BLaER1 (cell line): ENCODE measurements at regions not wholly inside any gene's neighbourhood (a gene's known extent, or its start where the extent isn't known, plus 50 kb on each side); places are given as distances from the start of the nearest gene placed in this dataset.

Experiments
- H3K27ac ChIP-seq: shearing (Covaris generic); formaldehyde crosslinking; 2 replicates; pipeline ENCODE4 v1.8.1; 2022
- H3K27me3 ChIP-seq: shearing (Covaris generic); formaldehyde crosslinking; 2 replicates; pipeline ENCODE4 v1.8.1; 2022
- H3K36me3 ChIP-seq: shearing (Covaris generic); formaldehyde crosslinking; 2 replicates; pipeline ENCODE4 v1.8.1; 2022
- H3K4me1 ChIP-seq: shearing (Covaris generic); formaldehyde crosslinking; 2 replicates; pipeline ENCODE4 v1.8.1; 2022
- H3K4me2 ChIP-seq: shearing (Covaris generic); formaldehyde crosslinking; 2 replicates; pipeline ENCODE4 v1.8.1; 2022
- H3K4me3 ChIP-seq: shearing (Covaris generic); formaldehyde crosslinking; 2 replicates; pipeline ENCODE4 v1.8.1; 2022
- H3K9ac ChIP-seq: shearing (Covaris generic); formaldehyde crosslinking; 2 replicates; pipeline ENCODE4 v1.8.1; 2022
- H3K9me3 ChIP-seq: shearing (Covaris generic); formaldehyde crosslinking; 2 replicates; pipeline ENCODE4 v1.8.1; 2022
- H4K20me1 ChIP-seq: shearing (Covaris generic); formaldehyde crosslinking; 2 replicates; pipeline ENCODE4 v1.8.1; 2022
- Cebpa-rat ChIP-seq: shearing (Covaris generic); IDR thresholded peaks from 2 replicates; pipeline ENCODE4 v1.8.1; 2022

GRCh38 chr1:165039996-165040395, 316.5 kb downstream of the LMX1A start:
- no peaks in the 10 kb centered on the region for H3K9me3 ChIP-seq
- H3K27ac ChIP-seq: no peak overlapping the region
- no peaks in the 10 kb centered on the region for H3K27me3 ChIP-seq
- no peaks in the 10 kb centered on the region for H3K4me1 ChIP-seq
- no peak overlapping the region for H3K9ac ChIP-seq
- no peak for TF ChIP-seq Cebpa-rat
- no peaks in the 10 kb centered on the region for H4K20me1 ChIP-seq
- no peak overlapping the region for H3K4me2 ChIP-seq
- no peak overlapping the region for H3K4me3 ChIP-seq
- H3K36me3 ChIP-seq: no peaks in the 10 kb centered on the region

GRCh38 chr1:165036403-165036802, 320.1 kb downstream of the LMX1A start:
- no peaks in the 10 kb centered on the region for H3K36me3 ChIP-seq
- no peak overlapping the region for H3K4me3 ChIP-seq
- H3K4me2 ChIP-seq: no peak overlapping the region
- TF ChIP-seq Cebpa-rat: no peak
- no peak overlapping the region for H3K9ac ChIP-seq
- H3K9me3 ChIP-seq: no peaks in the 10 kb centered on the region
- H3K27me3 ChIP-seq: no peaks in the 10 kb centered on the region
- H3K27ac ChIP-seq: no peak overlapping the region
- H3K4me1 ChIP-seq: no peaks in the 10 kb centered on the region
- H4K20me1 ChIP-seq: no peaks in the 10 kb centered on the region

- Histone ChIP-seq H4K20me1 (no peaks in the 10 kb centered on the region), H3K4me2 (no peak overlapping the region), H3K4me3 (no peak overlapping the region), H3K27ac (no peak overlapping the region), H3K4me1 (no peaks in the 10 kb centered on the region), H3K36me3 (no peaks in the 10 kb centered on the region), H3K9me3 (no peaks in the 10 kb centered on the region), H3K27me3 (no peaks in the 10 kb centered on the region), H3K9ac (no peak overlapping the region)
- TF ChIP-seq Cebpa-rat: no peak
Observed at GRCh38 chr1:165034136-165034809, 322.2 kb downstream of the LMX1A start.

- H3K4me2 ChIP-seq: no peak overlapping the region
- no peaks in the 10 kb centered on the region for H3K27me3 ChIP-seq
- H3K4me1 ChIP-seq: no peaks in the 10 kb centered on the region
- no peak for TF ChIP-seq Cebpa-rat
- no peak overlapping the region for H3K4me3 ChIP-seq
- H4K20me1 ChIP-seq: no peaks in the 10 kb centered on the region
- no peaks in the 10 kb centered on the region for H3K9me3 ChIP-seq
- H3K9ac ChIP-seq: no peak overlapping the region
- H3K36me3 ChIP-seq: no peaks in the 10 kb centered on the region
- H3K27ac ChIP-seq: no peak overlapping the region
Observed at GRCh38 chr1:165031001-165031400, 325.5 kb downstream of the LMX1A start.

- Histone ChIP-seq H3K4me2 (no peak overlapping the region), H3K9ac (no peak overlapping the region), H3K27ac (no peak overlapping the region), H3K27me3 (no peaks in the 10 kb centered on the region), H3K4me3 (no peak overlapping the region), H4K20me1 (no peaks in the 10 kb centered on the region), H3K36me3 (no peaks in the 10 kb centered on the region), H3K9me3 (peaks cover 14% of the 10 kb centered on the region), H3K4me1 (no peaks in the 10 kb centered on the region)
- no peak for TF ChIP-seq Cebpa-rat
Observed at GRCh38 chr1:165025805-165026204, 330.7 kb downstream of the LMX1A start.

GRCh38 chr1:165014753-165015152, 341.8 kb downstream of the LMX1A start:
- Histone ChIP-seq H3K27me3 (no peaks in the 10 kb centered on the region), H3K4me3 (no peak overlapping the region), H3K4me1 (no peaks in the 10 kb centered on the region), H4K20me1 (no peaks in the 10 kb centered on the region), H3K27ac (no peak overlapping the region), H3K9ac (no peak overlapping the region), H3K36me3 (no peaks in the 10 kb centered on the region), H3K9me3 (no peaks in the 10 kb centered on the region), H3K4me2 (no peak overlapping the region)
- no peak for TF ChIP-seq Cebpa-rat

- no peak overlapping the region for H3K9ac ChIP-seq
- no peaks in the 10 kb centered on the region for H3K9me3 ChIP-seq
- no peak overlapping the region for H3K4me2 ChIP-seq
- TF ChIP-seq Cebpa-rat: no peak
- no peak overlapping the region for H3K27ac ChIP-seq
- H3K36me3 ChIP-seq: no peaks in the 10 kb centered on the region
- no peak overlapping the region for H3K4me3 ChIP-seq
- no peaks in the 10 kb centered on the region for H4K20me1 ChIP-seq
- H3K4me1 ChIP-seq: no peaks in the 10 kb centered on the region
- no peaks in the 10 kb centered on the region for H3K27me3 ChIP-seq
Observed at GRCh38 chr1:165011991-165012531, 344.5 kb downstream of the LMX1A start.

- Histone ChIP-seq H3K9ac (no peak overlapping the region), H3K27me3 (no peaks in the 10 kb centered on the region), H3K9me3 (no peaks in the 10 kb centered on the region), H3K4me2 (no peak overlapping the region), H3K36me3 (no peaks in the 10 kb centered on the region), H3K27ac (no peak overlapping the region), H3K4me1 (no peaks in the 10 kb centered on the region), H4K20me1 (no peaks in the 10 kb centered on the region), H3K4me3 (no peak overlapping the region)
- TF ChIP-seq Cebpa-rat: no peak
Observed at GRCh38 chr1:165011186-165011585, 345.3 kb downstream of the LMX1A start.

- no peaks in the 10 kb centered on the region for H3K9me3 ChIP-seq
- no peak overlapping the region for H3K4me2 ChIP-seq
- no peak overlapping the region for H3K4me3 ChIP-seq
- no peaks in the 10 kb centered on the region for H3K4me1 ChIP-seq
- H3K27me3 ChIP-seq: no peaks in the 10 kb centered on the region
- H3K9ac ChIP-seq: no peak overlapping the region
- TF ChIP-seq Cebpa-rat: no peak
- no peaks in the 10 kb centered on the region for H3K36me3 ChIP-seq
- H4K20me1 ChIP-seq: no peaks in the 10 kb centered on the region
- no peak overlapping the region for H3K27ac ChIP-seq
Observed at GRCh38 chr1:165010418-165011070, 346.0 kb downstream of the LMX1A start.

- no peak overlapping the region for H3K9ac ChIP-seq
- no peak overlapping the region for H3K4me2 ChIP-seq
- no peak for TF ChIP-seq Cebpa-rat
- no peak overlapping the region for H3K4me3 ChIP-seq
- no peaks in the 10 kb centered on the region for H4K20me1 ChIP-seq
- no peaks in the 10 kb centered on the region for H3K27me3 ChIP-seq
- no peaks in the 10 kb centered on the region for H3K4me1 ChIP-seq
- no peaks in the 10 kb centered on the region for H3K36me3 ChIP-seq
- H3K27ac ChIP-seq: no peak overlapping the region
- H3K9me3 ChIP-seq: no peaks in the 10 kb centered on the region
Observed at GRCh38 chr1:165006831-165007230, 349.7 kb downstream of the LMX1A start.
